OCI-LY1 (cell line): ENCODE measurements at regions not wholly inside any gene's neighbourhood (a gene's known extent, or its start where the extent isn't known, plus 50 kb on each side); places are given as distances from the start of the nearest gene placed in this dataset.

Experiments
- CTCF ChIP-seq: fragments of 200-600 bp; sonication (generic), shearing (Covaris generic); IDR thresholded peaks from 2 replicates; pipeline ENCODE4 v1.5.1; 2017; ENCODE audit warnings: mild to moderate bottlenecking, antibody characterized with exemption, low read length, moderate library complexity, mixed read lengths
- EZH2 ChIP-seq: fragments of 200-600 bp; sonication (generic), shearing (Covaris generic); IDR thresholded peaks from 2 replicates; pipeline ENCODE4 v1.8.0; 2017; ENCODE audit warnings: borderline replicate concordance, mixed run types, mild to moderate bottlenecking, antibody characterized with exemption, low read length, moderate library complexity, mixed read lengths

- TF ChIP-seq CTCF (no peak), EZH2 (no peak)
Observed at GRCh38 chr14:36245223-36245622, 68.7 kb upstream of the PTCSC3 start.
